ENCODE measurements at regions not wholly inside any gene's neighbourhood (a gene's known extent, or its start where the extent isn't known, plus 50 kb on each side); places are given as distances from the start of the nearest gene placed in this dataset.

GRCh38 chr15:69997161-69997485 lies 100.6 kb downstream of the TLE3 start:
- TF ChIP-seq POLR2AphosphoS5 (IDR thresholded peaks at IDR 0.05; ENCODE audit: insufficient read depth in 1 of 2, low read depth in 1 of 2) (no peak), CTCF (IDR thresholded peaks at IDR 0.05) (no peak), POLR2A (IDR thresholded peaks at IDR 0.05) (no peak)

Measured in vagina (tissue), 2 donors.